ENCODE measurements at regions not wholly inside any gene's neighbourhood (a gene's known extent, or its start where the extent isn't known, plus 50 kb on each side); places are given as distances from the start of the nearest gene placed in this dataset.
"Not testable (repeated sequence)": the region's sequence is repeated elsewhere in the genome, so short reads cannot be mapped to it uniquely, and the experiment has no call there.

GRCh38 chr16:65838001-65838400 is 528.5 kb upstream of the CDH5 start:
- DNase-seq (ENCODE audit: low spot score) = no peak

- no peak for DNase-seq (ENCODE audit: low spot score)
Observed at GRCh38 chr16:65837464-65837863, 529.0 kb upstream of the CDH5 start.

GRCh38 chr16:65834688-65835087 is 531.8 kb upstream of the CDH5 start:
- DNase-seq (ENCODE audit: low spot score) = no peak

GRCh38 chr16:65833171-65833871 is 533.2 kb upstream of the CDH5 start:
- no peak for DNase-seq (ENCODE audit: low spot score)

GRCh38 chr16:65832679-65833078 is 533.8 kb upstream of the CDH5 start:
- no peak for DNase-seq (ENCODE audit: low spot score)

- DNase-seq (ENCODE audit: low spot score) = no peak
Observed at GRCh38 chr16:65831903-65832666, 534.4 kb upstream of the CDH5 start.

- DNase-seq (ENCODE audit: low spot score) = no peak
Observed at GRCh38 chr16:65829076-65829475, 537.4 kb upstream of the CDH5 start.

GRCh38 chr16:65828296-65828695 is 538.2 kb upstream of the CDH5 start:
- no peak for DNase-seq (ENCODE audit: low spot score)

GRCh38 chr16:65827231-65827630 is 539.3 kb upstream of the CDH5 start:
- DNase-seq (ENCODE audit: low spot score) = no peak

- DNase-seq (ENCODE audit: low spot score) = no peak
Observed at GRCh38 chr16:65825191-65825856, 541.2 kb upstream of the CDH5 start.

GRCh38 chr16:65822148-65822547 is 544.3 kb upstream of the CDH5 start:
- no peak for DNase-seq (ENCODE audit: low spot score)

- no peak for DNase-seq (ENCODE audit: low spot score)
Observed at GRCh38 chr16:65819136-65819898, 547.2 kb upstream of the CDH5 start.

- DNase-seq (ENCODE audit: low spot score) = no peak
Observed at GRCh38 chr16:65817799-65818198, 548.7 kb upstream of the CDH5 start.

- no peak for DNase-seq (ENCODE audit: low spot score)
Observed at GRCh38 chr16:65817066-65817465, 549.4 kb upstream of the CDH5 start.

- DNase-seq (ENCODE audit: low spot score) = no peak
Observed at GRCh38 chr16:65816556-65816955, 549.9 kb upstream of the CDH5 start.

- no peak for DNase-seq (ENCODE audit: low spot score)
Observed at GRCh38 chr16:65815707-65816106, 550.8 kb upstream of the CDH5 start.

- DNase-seq (ENCODE audit: low spot score) = not testable (repeated sequence)
Observed at GRCh38 chr16:65813879-65814278, 552.6 kb upstream of the CDH5 start.

- no peak for DNase-seq (ENCODE audit: low spot score)
Observed at GRCh38 chr16:65809627-65810026, 556.9 kb upstream of the CDH5 start.

GRCh38 chr16:65808790-65809189 is 557.7 kb upstream of the CDH5 start:
- no peak for DNase-seq (ENCODE audit: low spot score)

GRCh38 chr16:65807858-65808257 is 558.6 kb upstream of the CDH5 start:
- no peak for DNase-seq (ENCODE audit: low spot score)

- not testable (repeated sequence) for DNase-seq (ENCODE audit: low spot score)
Observed at GRCh38 chr16:65805704-65806103, 560.8 kb upstream of the CDH5 start.

- no peak for DNase-seq (ENCODE audit: low spot score)
Observed at GRCh38 chr16:65796481-65796880, 570.0 kb upstream of the CDH5 start.
